Peyer's patch (tissue), 4 donors: ENCODE measurements at regions not wholly inside any gene's neighbourhood (a gene's known extent, or its start where the extent isn't known, plus 50 kb on each side); places are given as distances from the start of the nearest gene placed in this dataset.

Source experiments
- DNase-seq, 3 donors: peaks; one replicate each; pipeline ENCODE4 v3.0.0-alpha.2; 2017 to 2019
- H3K27ac ChIP-seq, 4 donors: fragments of 200-600 bp; sonication (generic); one replicate each; pipeline ENCODE4 v1.5.1; 2016 to 2019
- H3K27me3 ChIP-seq, 2 donors: fragments of 200-600 bp; sonication (generic); one replicate each; pipeline ENCODE4 v1.5.1; 2019
- H3K36me3 ChIP-seq, 3 donors: fragments of 200-600 bp; sonication (generic); one replicate each; pipeline ENCODE4 v1.5.1; 2016 to 2019
- H3K4me1 ChIP-seq, 4 donors: fragments of 200-600 bp; sonication (generic); one replicate each; pipeline ENCODE4 v1.5.1; 2016 to 2019
- H3K4me3 ChIP-seq, 4 donors: fragments of 200-600 bp; sonication (generic); 1 replicate in 3 of 4; 2 replicates in 1 of 4; pipeline ENCODE4 v1.5.1; 2016 to 2019; ENCODE audit warnings: mild to moderate bottlenecking in 1 of 4
- H3K9me3 ChIP-seq, 4 donors: fragments of 200-600 bp; sonication (generic); one replicate each; pipeline ENCODE4 v1.5.1; 2016 to 2019; ENCODE audit warnings: mild to moderate bottlenecking in 1 of 4
- CTCF ChIP-seq, 6 experiments: fragments of 450-650 bp in 4 of 6; fragments of 200-600 bp in 2 of 6; sonication (generic) in 1 of 6; IDR thresholded peaks; one replicate each; pipeline ENCODE4 v1.5.1; 2017 to 2019; ENCODE audit warnings: antibody characterized with exemption in 6 of 6, mild to moderate bottlenecking in 3 of 6, moderate library complexity in 1 of 6
- POLR2A ChIP-seq, 2 donors: fragments of 450-650 bp; IDR thresholded peaks; one replicate each; pipeline ENCODE4 v1.5.1; 2017; ENCODE audit warnings: antibody characterized with exemption in 2 of 2, mild to moderate bottlenecking in 2 of 2, moderate library complexity in 2 of 2

GRCh38 chr7:22601812-22602565 is 102.0 kb upstream of the STEAP1B start:
- no peak for TF ChIP-seq POLR2A (IDR thresholded peaks at IDR 0.05)
- TF ChIP-seq CTCF (IDR thresholded peaks at IDR 0.05), result no peak
- DNase-seq, result no peak
- Histone ChIP-seq H3K27me3 (no peaks in the 10 kb centered on the region), H3K27ac (peak overlapping the region in 1 of 4 donors; percentile 23), H3K4me3 (no peak overlapping the region), H3K4me1 (no peaks in the 10 kb centered on the region), H3K9me3 (no peaks in the 10 kb centered on the region), H3K36me3 (no peaks in the 10 kb centered on the region)

- no peak overlapping the region for H3K4me3 ChIP-seq
- H3K27ac ChIP-seq, result no peak overlapping the region
- no peaks in the 10 kb centered on the region for H3K4me1 ChIP-seq
- TF ChIP-seq POLR2A (IDR thresholded peaks at IDR 0.05) (no peak), CTCF (IDR thresholded peaks at IDR 0.05) (no peak)
- H3K27me3 ChIP-seq, result no peaks in the 10 kb centered on the region
- H3K36me3 ChIP-seq, result no peaks in the 10 kb centered on the region
- no peak for DNase-seq
- H3K9me3 ChIP-seq, result no peaks in the 10 kb centered on the region
Measured at GRCh38 chr7:22601408-22601807, 101.4 kb upstream of the STEAP1B start.

- TF ChIP-seq CTCF (IDR thresholded peaks at IDR 0.05) (no peak), POLR2A (IDR thresholded peaks at IDR 0.05) (no peak)
- no peaks in the 10 kb centered on the region for H3K4me1 ChIP-seq
- DNase-seq, result no peak
- H3K4me3 ChIP-seq, result no peak overlapping the region
- no peaks in the 10 kb centered on the region for H3K27me3 ChIP-seq
- no peaks in the 10 kb centered on the region for H3K36me3 ChIP-seq
- H3K27ac ChIP-seq, result no peak overlapping the region
- no peaks in the 10 kb centered on the region for H3K9me3 ChIP-seq
Measured at GRCh38 chr7:22601003-22601402, 101.0 kb upstream of the STEAP1B start.

- TF ChIP-seq CTCF (IDR thresholded peaks at IDR 0.05) (no peak), POLR2A (IDR thresholded peaks at IDR 0.05) (no peak)
- Histone ChIP-seq H3K9me3 (no peaks in the 10 kb centered on the region), H3K27me3 (no peaks in the 10 kb centered on the region), H3K27ac (no peak overlapping the region), H3K36me3 (no peaks in the 10 kb centered on the region), H3K4me3 (no peak overlapping the region), H3K4me1 (no peaks in the 10 kb centered on the region)
- no peak for DNase-seq
Measured at GRCh38 chr7:22598318-22598920, 98.4 kb upstream of the STEAP1B start.

GRCh38 chr7:22597844-22598243 is 97.9 kb upstream of the STEAP1B start:
- no peak for DNase-seq
- H3K36me3 ChIP-seq, result no peaks in the 10 kb centered on the region
- H3K27ac ChIP-seq, result no peak overlapping the region
- TF ChIP-seq CTCF (IDR thresholded peaks at IDR 0.05) (no peak), POLR2A (IDR thresholded peaks at IDR 0.05) (no peak)
- no peaks in the 10 kb centered on the region for H3K27me3 ChIP-seq
- H3K4me3 ChIP-seq, result no peak overlapping the region
- no peaks in the 10 kb centered on the region for H3K4me1 ChIP-seq
- no peaks in the 10 kb centered on the region for H3K9me3 ChIP-seq
